Tibial nerve (tissue), 4 donors: ENCODE measurements at regions not wholly inside any gene's neighbourhood (a gene's known extent, or its start where the extent isn't known, plus 50 kb on each side); places are given as distances from the start of the nearest gene placed in this dataset.

ENCODE experiments used
- CTCF ChIP-seq, 5 experiments: fragments of 200-600 bp in 3 of 5; fragments of 450-650 bp in 2 of 5; sonication (generic) in 3 of 5; IDR thresholded peaks; one replicate each; pipeline ENCODE4 v1.5.1; 2016 to 2019; ENCODE audit warnings: antibody characterized with exemption in 5 of 5, mild to moderate bottlenecking in 3 of 5, moderate library complexity in 2 of 5
- EP300 ChIP-seq, 2 donors: sonication (generic); formaldehyde crosslinking; IDR thresholded peaks; one replicate each; pipeline ENCODE4 v1.6.1; 2017; ENCODE audit warnings: antibody characterized with exemption in 2 of 2, mild to moderate bottlenecking in 1 of 2
- POLR2A ChIP-seq, 2 donors: fragments of 450-650 bp; IDR thresholded peaks; one replicate each; pipeline ENCODE4 v1.6.1; 2017; ENCODE audit warnings: antibody characterized with exemption in 2 of 2, mild to moderate bottlenecking in 2 of 2, moderate library complexity in 2 of 2

GRCh38 chr9:107750741-107751566 lies 261.4 kb upstream of the KLF4 start:
- TF ChIP-seq CTCF (IDR thresholded peaks at IDR 0.05): no peak
- peak; percentile 64 to 96 for TF ChIP-seq EP300 (IDR thresholded peaks at IDR 0.05)
- no peak for TF ChIP-seq POLR2A (IDR thresholded peaks at IDR 0.05)
